Stimulated activated naive CD8-positive, alpha-beta T cell treated with anti-CD3 and anti-CD28 coated beads, Interleukin-15, Interleukin-2, amounts not matched to agents 100 ng/mL and 50 ng/mL, for 24 hours (primary cell): ENCODE measurements at regions not wholly inside any gene's neighbourhood (a gene's known extent, or its start where the extent isn't known, plus 50 kb on each side); places are given as distances from the start of the nearest gene placed in this dataset.

Source experiments
- H3K27ac Mint-ChIP-seq: one replicate; pipeline ENCODE4 v1.8.0; 2021; ENCODE audit warnings: mild to moderate bottlenecking, mixed read lengths
- H3K27me3 Mint-ChIP-seq: one replicate; pipeline ENCODE4 v1.8.0; 2021; ENCODE audit warnings: mixed read lengths
- H3K36me3 Mint-ChIP-seq: one replicate; pipeline ENCODE4 v1.8.0; 2021; ENCODE audit warnings: low read depth, mixed read lengths
- H3K4me1 Mint-ChIP-seq: one replicate; pipeline ENCODE4 v1.8.0; 2021; ENCODE audit warnings: low read depth, mixed read lengths
- H3K4me3 Mint-ChIP-seq: one replicate; pipeline ENCODE4 v1.8.0; 2021; ENCODE audit warnings: mild to moderate bottlenecking, mixed read lengths
- H3K9me3 Mint-ChIP-seq: one replicate; pipeline ENCODE4 v1.8.0; 2021; ENCODE audit warnings: mixed read lengths

- Mint-ChIP-seq H3K4me1 (no peaks in the 10 kb centered on the region), H3K4me3 (no peak overlapping the region), H3K36me3 (no peaks in the 10 kb centered on the region), H3K27me3 (no peaks in the 10 kb centered on the region), H3K9me3 (peaks cover 8% of the 10 kb centered on the region), H3K27ac (no peak overlapping the region)
Measured at GRCh38 chr10:55404094-55404493, 603.1 kb upstream of the PCDH15 start.

GRCh38 chr10:55400075-55400849 lies 599.2 kb upstream of the PCDH15 start:
- no peak overlapping the region for H3K27ac Mint-ChIP-seq
- H3K4me1 Mint-ChIP-seq = no peaks in the 10 kb centered on the region
- no peaks in the 10 kb centered on the region for H3K27me3 Mint-ChIP-seq
- no peaks in the 10 kb centered on the region for H3K36me3 Mint-ChIP-seq
- peaks cover 3% of the 10 kb centered on the region for H3K9me3 Mint-ChIP-seq
- no peak overlapping the region for H3K4me3 Mint-ChIP-seq

GRCh38 chr10:55398497-55398882 lies 597.5 kb upstream of the PCDH15 start:
- Mint-ChIP-seq H3K4me3 (no peak overlapping the region), H3K9me3 (peaks cover 3% of the 10 kb centered on the region), H3K27ac (no peak overlapping the region), H3K36me3 (no peaks in the 10 kb centered on the region), H3K27me3 (no peaks in the 10 kb centered on the region), H3K4me1 (no peaks in the 10 kb centered on the region)

- no peak overlapping the region for H3K27ac Mint-ChIP-seq
- H3K4me1 Mint-ChIP-seq = no peaks in the 10 kb centered on the region
- no peak overlapping the region for H3K4me3 Mint-ChIP-seq
- H3K36me3 Mint-ChIP-seq = no peaks in the 10 kb centered on the region
- H3K9me3 Mint-ChIP-seq = peaks cover 3% of the 10 kb centered on the region
- no peaks in the 10 kb centered on the region for H3K27me3 Mint-ChIP-seq
Measured at GRCh38 chr10:55397777-55398496, 596.9 kb upstream of the PCDH15 start.

- Mint-ChIP-seq H3K27me3 (no peaks in the 10 kb centered on the region), H3K4me1 (no peaks in the 10 kb centered on the region), H3K9me3 (peaks cover 10% of the 10 kb centered on the region), H3K27ac (no peak overlapping the region), H3K36me3 (no peaks in the 10 kb centered on the region), H3K4me3 (no peak overlapping the region)
Measured at GRCh38 chr10:55378196-55378595, 577.2 kb upstream of the PCDH15 start.

- Mint-ChIP-seq H3K9me3 (peaks cover 6% of the 10 kb centered on the region), H3K4me3 (no peak overlapping the region), H3K27me3 (no peaks in the 10 kb centered on the region), H3K27ac (no peak overlapping the region), H3K4me1 (no peaks in the 10 kb centered on the region), H3K36me3 (no peaks in the 10 kb centered on the region)
Measured at GRCh38 chr10:55374917-55375316, 573.9 kb upstream of the PCDH15 start.

GRCh38 chr10:55374060-55374459 lies 573.0 kb upstream of the PCDH15 start:
- Mint-ChIP-seq H3K4me3 (no peak overlapping the region), H3K4me1 (no peaks in the 10 kb centered on the region), H3K27ac (no peak overlapping the region), H3K36me3 (no peaks in the 10 kb centered on the region), H3K27me3 (no peaks in the 10 kb centered on the region), H3K9me3 (peaks cover 6% of the 10 kb centered on the region)

GRCh38 chr10:55369670-55370420 lies 568.8 kb upstream of the PCDH15 start:
- H3K9me3 Mint-ChIP-seq = peaks cover 6% of the 10 kb centered on the region
- H3K4me1 Mint-ChIP-seq = no peaks in the 10 kb centered on the region
- H3K27me3 Mint-ChIP-seq = no peaks in the 10 kb centered on the region
- H3K4me3 Mint-ChIP-seq = no peak overlapping the region
- H3K27ac Mint-ChIP-seq = no peak overlapping the region
- H3K36me3 Mint-ChIP-seq = no peaks in the 10 kb centered on the region

- H3K36me3 Mint-ChIP-seq = no peaks in the 10 kb centered on the region
- no peak overlapping the region for H3K4me3 Mint-ChIP-seq
- no peaks in the 10 kb centered on the region for H3K27me3 Mint-ChIP-seq
- no peak overlapping the region for H3K27ac Mint-ChIP-seq
- H3K4me1 Mint-ChIP-seq = no peaks in the 10 kb centered on the region
- H3K9me3 Mint-ChIP-seq = peaks cover 8% of the 10 kb centered on the region
Measured at GRCh38 chr10:55368467-55368866, 567.4 kb upstream of the PCDH15 start.

GRCh38 chr10:55367555-55367954 lies 566.5 kb upstream of the PCDH15 start:
- Mint-ChIP-seq H3K4me3 (no peak overlapping the region), H3K9me3 (peaks cover 4% of the 10 kb centered on the region), H3K4me1 (no peaks in the 10 kb centered on the region), H3K27ac (no peak overlapping the region), H3K36me3 (no peaks in the 10 kb centered on the region), H3K27me3 (no peaks in the 10 kb centered on the region)

- Mint-ChIP-seq H3K27me3 (no peaks in the 10 kb centered on the region), H3K4me1 (no peaks in the 10 kb centered on the region), H3K9me3 (peaks cover 8% of the 10 kb centered on the region), H3K27ac (no peak overlapping the region), H3K4me3 (no peak overlapping the region), H3K36me3 (no peaks in the 10 kb centered on the region)
Measured at GRCh38 chr10:55358539-55358938, 557.5 kb upstream of the PCDH15 start.

GRCh38 chr10:55353414-55353813 lies 552.4 kb upstream of the PCDH15 start:
- Mint-ChIP-seq H3K4me3 (no peak overlapping the region), H3K4me1 (no peaks in the 10 kb centered on the region), H3K36me3 (no peaks in the 10 kb centered on the region), H3K9me3 (peaks cover 14% of the 10 kb centered on the region), H3K27ac (no peak overlapping the region), H3K27me3 (no peaks in the 10 kb centered on the region)

- no peak overlapping the region for H3K4me3 Mint-ChIP-seq
- H3K27ac Mint-ChIP-seq = no peak overlapping the region
- peaks cover 14% of the 10 kb centered on the region for H3K9me3 Mint-ChIP-seq
- no peaks in the 10 kb centered on the region for H3K27me3 Mint-ChIP-seq
- no peaks in the 10 kb centered on the region for H3K36me3 Mint-ChIP-seq
- no peaks in the 10 kb centered on the region for H3K4me1 Mint-ChIP-seq
Measured at GRCh38 chr10:55351431-55351830, 550.4 kb upstream of the PCDH15 start.

GRCh38 chr10:55348534-55348933 lies 547.5 kb upstream of the PCDH15 start:
- Mint-ChIP-seq H3K27ac (no peak overlapping the region), H3K9me3 (peaks cover 6% of the 10 kb centered on the region), H3K27me3 (no peaks in the 10 kb centered on the region), H3K36me3 (no peaks in the 10 kb centered on the region), H3K4me1 (no peaks in the 10 kb centered on the region), H3K4me3 (no peak overlapping the region)

GRCh38 chr10:55330486-55330885 lies 529.5 kb upstream of the PCDH15 start:
- no peak overlapping the region for H3K4me3 Mint-ChIP-seq
- H3K27ac Mint-ChIP-seq = no peak overlapping the region
- no peaks in the 10 kb centered on the region for H3K27me3 Mint-ChIP-seq
- no peaks in the 10 kb centered on the region for H3K36me3 Mint-ChIP-seq
- peaks cover 7% of the 10 kb centered on the region for H3K9me3 Mint-ChIP-seq
- H3K4me1 Mint-ChIP-seq = no peaks in the 10 kb centered on the region
